Neutrophil (primary cell): ENCODE measurements at regions not wholly inside any gene's neighbourhood (a gene's known extent, or its start where the extent isn't known, plus 50 kb on each side); places are given as distances from the start of the nearest gene placed in this dataset.
"Not testable (repeated sequence)": the region's sequence is repeated elsewhere in the genome, so short reads cannot be mapped to it uniquely, and the experiment has no call there.

Experiments used
- H3K27ac ChIP-seq: fragments of 200-600 bp; sonication (generic); 2 replicates; pipeline ENCODE4 v1.5.1; 2016; ENCODE audit warnings: mild to moderate bottlenecking, moderate library complexity
- H3K27me3 ChIP-seq: fragments of 200-600 bp; sonication (generic); 2 replicates; pipeline ENCODE4 v1.6.0; 2016; ENCODE audit warnings: mild to moderate bottlenecking
- H3K36me3 ChIP-seq: fragments of 200-600 bp; sonication (generic); 2 replicates; pipeline ENCODE4 v1.5.1; 2017
- H3K4me1 ChIP-seq, 2 experiments: fragments of 200-600 bp in 1 of 2; sonication (generic) in 1 of 2; 1 replicate in 1 of 2; 2 replicates in 1 of 2; pipeline versions ENCODE4 v1.5.1 to v1.6.1; 2013 to 2016; ENCODE audit warnings: low read depth in 1 of 2, low read length in 1 of 2, mild to moderate bottlenecking in 1 of 2, moderate library complexity in 1 of 2; ENCODE audit not compliant: control insufficient read depth in 1 of 2, insufficient read depth in 1 of 2
- H3K4me3 ChIP-seq, 2 experiments: fragments of 200-600 bp in 1 of 2; sonication (generic) in 1 of 2; 1 replicate in 1 of 2; 2 replicates in 1 of 2; pipeline ENCODE4 v1.5.1; 2013 to 2016; ENCODE audit warnings: low read depth in 1 of 2, low read length in 1 of 2, mild to moderate bottlenecking in 1 of 2, moderate library complexity in 1 of 2
- H3K9me3 ChIP-seq: fragments of 200-600 bp; sonication (generic); 2 replicates; pipeline ENCODE4 v1.5.1; 2016
- CTCF ChIP-seq: fragments of 200-600 bp; sonication (generic); IDR thresholded peaks from 2 replicates; pipeline ENCODE4 v1.5.1; 2016; ENCODE audit warnings: antibody characterized with exemption

DNA sequence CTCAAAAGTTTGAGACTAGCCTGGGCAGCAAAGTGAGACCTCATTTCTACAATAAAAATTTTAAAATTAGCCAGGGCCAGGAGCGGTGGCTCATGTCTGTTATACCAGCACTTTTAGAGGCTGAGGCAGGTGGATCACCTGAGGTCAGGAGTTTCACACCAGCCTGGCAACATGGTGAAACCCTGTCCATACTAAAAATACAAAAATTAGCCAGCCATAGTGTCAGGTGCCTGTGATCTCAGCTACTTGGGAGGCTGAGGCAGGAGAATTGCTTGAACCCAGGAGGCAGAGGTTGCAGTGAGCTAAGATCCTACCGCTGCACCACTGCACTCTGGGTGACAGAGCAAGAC, 85.1 kb upstream of the MAP4 start:
- H3K36me3 ChIP-seq, H3K27me3 ChIP-seq, H3K27ac ChIP-seq, H3K9me3 ChIP-seq, H3K4me1 ChIP-seq, H3K4me3 ChIP-seq: not testable (repeated sequence)

DNA sequence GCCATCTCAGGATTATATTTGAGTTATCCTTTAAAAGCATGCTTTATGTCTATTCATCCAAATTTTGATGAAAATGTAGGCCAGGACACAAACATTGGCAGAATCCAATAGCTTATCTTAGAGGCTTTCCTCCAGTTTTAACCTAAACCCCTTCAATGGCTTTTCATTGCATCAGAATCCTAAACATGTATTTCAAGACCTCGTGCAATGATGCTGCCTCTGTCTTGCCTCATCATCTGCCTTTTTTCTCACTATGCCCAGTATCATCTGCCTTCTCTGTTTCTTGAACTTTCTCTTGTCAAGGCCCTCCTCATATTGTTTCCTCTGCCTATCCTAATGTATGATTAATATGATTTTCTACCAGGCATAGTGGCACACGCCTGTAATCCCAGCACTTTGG, 76.1 kb upstream of the MAP4 start:
- H3K27me3 ChIP-seq, result peaks cover 8% of the 10 kb centered on the region
- no peak for TF ChIP-seq CTCF
- no peaks in the 10 kb centered on the region for H3K36me3 ChIP-seq
- peaks cover 17 to 20% of the 10 kb centered on the region in 2 experiments for H3K4me1 ChIP-seq
- no peaks in the 10 kb centered on the region for H3K9me3 ChIP-seq
- H3K4me3 ChIP-seq, result no peak overlapping the region
- H3K27ac ChIP-seq, result no peak overlapping the region

- Histone ChIP-seq H3K4me1 (peaks cover 19 to 21% of the 10 kb centered on the region in 2 experiments), H3K27me3 (peaks cover 8% of the 10 kb centered on the region), H3K9me3 (no peaks in the 10 kb centered on the region), H3K27ac (no peak overlapping the region), H3K36me3 (no peaks in the 10 kb centered on the region), H3K4me3 (no peak overlapping the region)
- TF ChIP-seq CTCF, result no peak
Measured at GRCh38 chr3:48090166-48090939, 74.1 kb upstream of the MAP4 start.

- TF ChIP-seq CTCF, result peak; percentile 26
- H3K4me3 ChIP-seq, result peak overlapping the region; percentile 91 to 100
- peaks cover 8% of the 10 kb centered on the region for H3K27me3 ChIP-seq
- H3K36me3 ChIP-seq, result no peaks in the 10 kb centered on the region
- H3K27ac ChIP-seq, result peak overlapping the region; percentile 85
- no peaks in the 10 kb centered on the region for H3K9me3 ChIP-seq
- peaks cover 19 to 21% of the 10 kb centered on the region in 2 experiments for H3K4me1 ChIP-seq
Measured at GRCh38 chr3:48088749-48089466, 72.7 kb upstream of the MAP4 start.

GRCh38 chr3:48088056-48088748, 72.0 kb upstream of the MAP4 start:
- H3K27ac ChIP-seq, result peak overlapping the region; percentile 85
- H3K9me3 ChIP-seq, result no peaks in the 10 kb centered on the region
- H3K27me3 ChIP-seq, result peaks cover 8% of the 10 kb centered on the region
- peaks cover 19 to 21% of the 10 kb centered on the region in 2 experiments for H3K4me1 ChIP-seq
- peak overlapping the region; percentile 91 to 100 for H3K4me3 ChIP-seq
- no peak for TF ChIP-seq CTCF
- no peaks in the 10 kb centered on the region for H3K36me3 ChIP-seq

DNA sequence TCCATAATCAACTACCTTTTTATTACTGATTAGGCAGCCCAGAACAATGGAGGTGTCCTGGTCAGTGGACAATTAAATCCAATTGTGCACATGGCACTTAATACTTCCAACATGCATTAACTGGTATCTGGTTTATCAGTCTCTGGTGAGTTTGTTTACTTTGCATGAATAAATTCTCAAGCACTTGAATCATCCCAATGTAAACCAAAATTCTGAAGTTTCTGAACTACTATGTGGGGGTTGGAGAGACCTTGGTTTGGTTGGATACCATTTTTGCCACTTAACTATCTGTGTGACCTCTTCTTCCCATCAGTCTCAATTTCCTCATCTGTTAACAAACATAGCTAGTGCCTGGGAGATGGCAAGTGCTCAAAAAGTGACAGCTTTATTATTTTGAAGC, 70.5 kb upstream of the MAP4 start:
- H3K27ac ChIP-seq, result no peak overlapping the region
- H3K9me3 ChIP-seq, result no peaks in the 10 kb centered on the region
- TF ChIP-seq CTCF, result no peak
- peaks cover 19 to 21% of the 10 kb centered on the region in 2 experiments for H3K4me1 ChIP-seq
- H3K36me3 ChIP-seq, result no peaks in the 10 kb centered on the region
- no peak overlapping the region for H3K4me3 ChIP-seq
- H3K27me3 ChIP-seq, result peaks cover 8% of the 10 kb centered on the region
